Testis (tissue), 2 donors: ENCODE measurements at regions not wholly inside any gene's neighbourhood (a gene's known extent, or its start where the extent isn't known, plus 50 kb on each side); places are given as distances from the start of the nearest gene placed in this dataset.

Source experiments
- CTCF ChIP-seq, 3 experiments: fragments of 450-650 bp in 2 of 3; fragments of 200-600 bp in 1 of 3; sonication (generic) in 1 of 3; IDR thresholded peaks; one replicate each; pipeline ENCODE4 v1.5.1; 2016 to 2019; ENCODE audit warnings: antibody characterized with exemption in 3 of 3, mild to moderate bottlenecking in 2 of 3, moderate library complexity in 1 of 3
- POLR2A ChIP-seq: fragments of 450-650 bp; IDR thresholded peaks from one replicate; pipeline ENCODE4 v1.6.1; 2017; ENCODE audit warnings: antibody characterized with exemption, mild to moderate bottlenecking, moderate library complexity

- TF ChIP-seq CTCF (IDR thresholded peaks at IDR 0.05) (no peak), POLR2A (no peak)
These were observed 366.5 kb downstream of the CXXC4 start for GRCh38 chr4:104128031-104128849.
